Small intestine (tissue), 7 donors: ENCODE measurements at regions not wholly inside any gene's neighbourhood (a gene's known extent, or its start where the extent isn't known, plus 50 kb on each side); places are given as distances from the start of the nearest gene placed in this dataset.

Source experiments
- DNase-seq, 2 donors: peaks; one replicate each; pipeline versions ENCODE4 v3.0.0 to v3.0.0-alpha.2; 2013
- FAIRE-seq: peaks from 2 replicates; lab custom pipeline; 2012; peaks lifted over from hg19 to GRCh38; lab: Jason Lieb, UNC
- H3K27ac ChIP-seq, 3 donors: one replicate each; pipeline ENCODE4 v1.5.1; 2013; ENCODE audit warnings: low read length in 2 of 3, mild to moderate bottlenecking in 2 of 3, control low read depth in 1 of 3, inconsistent platforms in 1 of 3, low read depth in 1 of 3, moderate library complexity in 1 of 3
- H3K27me3 ChIP-seq, 3 donors: one replicate each; pipeline ENCODE4 v1.6.1; 2013; ENCODE audit warnings: low read length in 3 of 3, inconsistent platforms in 1 of 3; ENCODE audit not compliant: control insufficient read depth in 3 of 3, insufficient read depth in 3 of 3
- H3K36me3 ChIP-seq, 3 donors: one replicate each; pipeline ENCODE4 v1.6.1; 2013; ENCODE audit warnings: low read length in 3 of 3, inconsistent platforms in 1 of 3, low read depth in 1 of 3, mild to moderate bottlenecking in 1 of 3, moderate library complexity in 1 of 3; ENCODE audit not compliant: control insufficient read depth in 3 of 3, insufficient read depth in 2 of 3
- H3K4me1 ChIP-seq, 3 donors: one replicate each; pipeline ENCODE4 v1.6.1; 2013; ENCODE audit warnings: low read length in 2 of 3, inconsistent platforms in 1 of 3, low read depth in 1 of 3, mild to moderate bottlenecking in 1 of 3, moderate library complexity in 1 of 3; ENCODE audit not compliant: control insufficient read depth in 3 of 3, insufficient read depth in 2 of 3
- H3K4me3 ChIP-seq, 3 donors: one replicate each; pipeline ENCODE4 v1.5.1; 2013; ENCODE audit warnings: low read length in 3 of 3, control low read depth in 1 of 3, inconsistent platforms in 1 of 3, low read depth in 1 of 3, mild to moderate bottlenecking in 1 of 3, moderate library complexity in 1 of 3
- H3K9me3 ChIP-seq, 2 donors: one replicate each; pipeline ENCODE4 v1.6.1; 2013; ENCODE audit warnings: low read depth in 1 of 2, low read length in 1 of 2; ENCODE audit not compliant: control insufficient read depth in 2 of 2, insufficient read depth in 1 of 2
- WGBS, 3 donors: extraction: QIAGEN DNeasy Blood & Tissue Kit; methylation state at CpG; one replicate each; pipeline ENCODE4 v1.1.7; 2013; 5-methylcytosine and 5-hydroxymethylcytosine counted together
- donor health status: healthy with polysubstance abuse.
- donor health status: control.
- donor health status: control.
- donor health status: Bipolar disorder and iron deficiency.
- donor health status: healthy.

GRCh38 chr20:57034001-57034400 lies 232.4 kb downstream of the BMP7 start:
- Histone ChIP-seq H3K27ac (no peak overlapping the region), H3K4me1 (no peaks in the 10 kb centered on the region), H3K27me3 (peaks cover 0 to 8% (median 0%) of the 10 kb centered on the region in 3 donors), H3K36me3 (no peaks in the 10 kb centered on the region), H3K4me3 (no peak overlapping the region), H3K9me3 (peaks cover 0 to 6% of the 10 kb centered on the region in 2 donors)
- no peak for DNase-seq
- FAIRE-seq, result no peak
- 66 to 75% (median 71%) methylated on average over 5 of the region's 5 CpGs for WGBS, 3 donors

GRCh38 chr20:57037689-57038088 lies 228.8 kb downstream of the BMP7 start:
- 56 to 87% (median 68%) methylated on average over 3 of the region's 3 CpGs for WGBS, 3 donors
- Histone ChIP-seq H3K27me3 (peaks cover 0 to 7% (median 0%) of the 10 kb centered on the region in 3 donors), H3K4me3 (no peak overlapping the region), H3K36me3 (no peaks in the 10 kb centered on the region), H3K4me1 (no peaks in the 10 kb centered on the region), H3K9me3 (peaks cover 0 to 6% of the 10 kb centered on the region in 2 donors), H3K27ac (no peak overlapping the region)
- no peak for FAIRE-seq
- no peak for DNase-seq

GRCh38 chr20:57038608-57039440 lies 227.6 kb downstream of the BMP7 start:
- Histone ChIP-seq H3K36me3 (no peaks in the 10 kb centered on the region), H3K9me3 (peaks cover 0 to 6% of the 10 kb centered on the region in 2 donors), H3K27me3 (peaks cover 0 to 4% (median 0%) of the 10 kb centered on the region in 3 donors), H3K4me1 (no peaks in the 10 kb centered on the region), H3K4me3 (no peak overlapping the region), H3K27ac (no peak overlapping the region)
- DNase-seq (no peak), FAIRE-seq (no peak)
- WGBS, 3 donors, result 75 to 86% (median 78%) methylated on average over 4 of the region's 4 CpGs

- no peaks in the 10 kb centered on the region for H3K9me3 ChIP-seq
- WGBS, 3 donors, result 58 to 79% (median 73%) methylated on average over 3 of the region's 3 CpGs
- peaks cover 0 to 2% (median 0%) of the 10 kb centered on the region in 3 donors for H3K27me3 ChIP-seq
- FAIRE-seq (no peak), DNase-seq (no peak)
- no peaks in the 10 kb centered on the region for H3K36me3 ChIP-seq
- no peak overlapping the region for H3K4me3 ChIP-seq
- no peaks in the 10 kb centered on the region for H3K4me1 ChIP-seq
- H3K27ac ChIP-seq, result no peak overlapping the region
These were observed 226.0 kb downstream of the BMP7 start for GRCh38 chr20:57040466-57040865.

- no peak for FAIRE-seq
These were observed 225.5 kb downstream of the BMP7 start for GRCh38 chr20:57040924-57041323.

GRCh38 chr20:57043091-57043490 lies 223.3 kb downstream of the BMP7 start:
- WGBS, 3 donors, result 62 to 72% (median 66%) methylated on average over 5 of the region's 5 CpGs
- Histone ChIP-seq H3K9me3 (no peaks in the 10 kb centered on the region), H3K27me3 (peaks cover 0 to 2% (median 0%) of the 10 kb centered on the region in 3 donors), H3K4me3 (no peak overlapping the region), H3K27ac (no peak overlapping the region), H3K36me3 (no peaks in the 10 kb centered on the region), H3K4me1 (no peaks in the 10 kb centered on the region)
- DNase-seq, result no peak
- no peak for FAIRE-seq

More at GRCh38 chr20:57040924-57041323, 225.5 kb downstream of the BMP7 start:
- H3K27ac ChIP-seq, result no peak overlapping the region
- peaks cover 0 to 2% (median 0%) of the 10 kb centered on the region in 3 donors for H3K27me3 ChIP-seq
- H3K4me3 ChIP-seq, result no peak overlapping the region
- H3K9me3 ChIP-seq, result no peaks in the 10 kb centered on the region
- DNase-seq, result peak in 1 of 2 donors; percentile 5
- H3K4me1 ChIP-seq, result no peaks in the 10 kb centered on the region
- H3K36me3 ChIP-seq, result no peaks in the 10 kb centered on the region
- WGBS, 3 donors, result 38 to 44% (median 41%) methylated on average over 8 of the region's 8 CpGs

GRCh38 chr20:57043669-57044268 lies 222.7 kb downstream of the BMP7 start:
- Histone ChIP-seq H3K27me3 (peaks cover 0 to 2% (median 0%) of the 10 kb centered on the region in 3 donors), H3K9me3 (no peaks in the 10 kb centered on the region), H3K27ac (no peak overlapping the region), H3K36me3 (no peaks in the 10 kb centered on the region), H3K4me3 (no peak overlapping the region), H3K4me1 (no peaks in the 10 kb centered on the region)
- FAIRE-seq (no peak), DNase-seq (peak in 1 of 2 donors; percentile 47)
- 18 to 53% (median 32%) methylated on average over 16 of the region's 16 CpGs for WGBS, 3 donors

- H3K27me3 ChIP-seq, result peaks cover 0 to 1% (median 0%) of the 10 kb centered on the region in 3 donors
- no peaks in the 10 kb centered on the region for H3K36me3 ChIP-seq
- no peaks in the 10 kb centered on the region for H3K4me1 ChIP-seq
- peak in 1 of 2 donors; percentile 30 for DNase-seq
- no peak for FAIRE-seq
- no peaks in the 10 kb centered on the region for H3K9me3 ChIP-seq
- no peak overlapping the region for H3K27ac ChIP-seq
- WGBS, 3 donors, result 13 to 40% (median 24%) methylated on average over 20 of the region's 20 CpGs
- H3K4me3 ChIP-seq, result no peak overlapping the region
These were observed 219.0 kb downstream of the BMP7 start for GRCh38 chr20:57047281-57048026.
